ENCODE measurements at regions not wholly inside any gene's neighbourhood (a gene's known extent, or its start where the extent isn't known, plus 50 kb on each side); places are given as distances from the start of the nearest gene placed in this dataset.

DNA sequence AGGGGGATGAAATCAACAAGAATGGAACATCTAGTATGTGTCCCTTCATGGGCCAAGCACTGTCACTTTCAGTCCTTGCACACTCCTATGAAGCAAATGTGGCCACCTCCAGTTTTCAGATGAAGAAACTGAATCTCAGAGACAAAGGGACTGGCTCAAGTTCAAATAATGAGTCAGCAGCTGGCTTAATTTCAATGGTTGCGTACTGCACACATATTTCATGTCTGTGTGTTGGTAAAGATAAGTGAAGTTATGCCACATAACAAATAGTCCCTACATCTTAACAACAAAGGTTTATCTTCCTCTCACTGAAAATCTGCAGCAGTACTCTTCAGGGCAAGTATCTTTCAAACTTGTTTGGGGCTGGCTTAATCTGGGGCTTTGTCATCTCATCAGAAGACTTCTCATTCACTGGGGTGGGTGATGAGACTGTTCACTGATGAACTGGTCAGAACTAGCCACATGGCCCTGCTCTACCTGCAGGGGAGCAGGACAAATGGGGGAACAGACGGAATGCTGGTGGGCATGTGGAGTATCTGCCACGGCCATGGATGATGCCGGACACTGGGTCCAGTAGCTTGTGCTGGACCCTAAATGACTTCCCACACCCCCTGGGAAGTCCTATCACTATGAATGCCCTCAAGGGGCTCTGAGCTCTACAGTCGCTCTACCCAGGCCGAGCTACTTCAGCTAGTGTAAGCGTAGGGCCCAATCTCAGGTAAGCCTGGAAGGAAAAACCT, 263.2 kb downstream of the CYP26B1 start:
- DNase-seq (ENCODE audit: low spot score), result no peak
- Histone ChIP-seq H3K27me3 (no peaks in the 10 kb centered on the region), H3K79me2 (no peaks in the 10 kb centered on the region), H3K4me1 (ENCODE audit: insufficient read depth) (peaks cover 9% of the 10 kb centered on the region), H2AFZ (no peak overlapping the region), H3K36me3 (replicated peaks; ENCODE audit: insufficient read depth, low read depth) (no peaks in the 10 kb centered on the region), H4K20me1 (ENCODE audit: insufficient read depth, poor library complexity, severe bottlenecking) (no peaks in the 10 kb centered on the region), H3K4me2 (no peak overlapping the region), H3K4me3 (no peak overlapping the region), H3K9me3 (ENCODE audit: low read depth) (no peaks in the 10 kb centered on the region), H3K27ac (no peak overlapping the region), H3K9me2 (replicated peaks; ENCODE audit: insufficient read depth) (no peaks in the 10 kb centered on the region)
- TF ChIP-seq EZH2phosphoT487 (IDR thresholded peaks at IDR 0.05; ENCODE audit: low read depth, severe bottlenecking, unreplicated experiment) (no peak), EZH2 (IDR thresholded peaks at IDR 0.05; ENCODE audit: borderline replicate concordance) (no peak)
- TF ChIP-seq, protein P1, sequence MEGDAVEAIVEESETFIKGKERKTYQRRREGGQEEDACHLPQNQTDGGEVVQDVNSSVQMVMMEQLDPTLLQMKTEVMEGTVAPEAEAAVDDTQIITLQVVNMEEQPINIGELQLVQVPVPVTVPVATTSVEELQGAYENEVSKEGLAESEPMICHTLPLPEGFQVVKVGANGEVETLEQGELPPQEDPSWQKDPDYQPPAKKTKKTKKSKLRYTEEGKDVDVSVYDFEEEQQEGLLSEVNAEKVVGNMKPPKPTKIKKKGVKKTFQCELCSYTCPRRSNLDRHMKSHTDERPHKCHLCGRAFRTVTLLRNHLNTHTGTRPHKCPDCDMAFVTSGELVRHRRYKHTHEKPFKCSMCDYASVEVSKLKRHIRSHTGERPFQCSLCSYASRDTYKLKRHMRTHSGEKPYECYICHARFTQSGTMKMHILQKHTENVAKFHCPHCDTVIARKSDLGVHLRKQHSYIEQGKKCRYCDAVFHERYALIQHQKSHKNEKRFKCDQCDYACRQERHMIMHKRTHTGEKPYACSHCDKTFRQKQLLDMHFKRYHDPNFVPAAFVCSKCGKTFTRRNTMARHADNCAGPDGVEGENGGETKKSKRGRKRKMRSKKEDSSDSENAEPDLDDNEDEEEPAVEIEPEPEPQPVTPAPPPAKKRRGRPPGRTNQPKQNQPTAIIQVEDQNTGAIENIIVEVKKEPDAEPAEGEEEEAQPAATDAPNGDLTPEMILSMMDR (IDR thresholded peaks at IDR 0.05; ENCODE audit: poor library complexity), result no peak
- 95% methylated on average over 7 of the region's 7 CpGs for WGBS (ENCODE audit: low lambda C conversion rate, missing lambda C conversion rate)

DNA sequence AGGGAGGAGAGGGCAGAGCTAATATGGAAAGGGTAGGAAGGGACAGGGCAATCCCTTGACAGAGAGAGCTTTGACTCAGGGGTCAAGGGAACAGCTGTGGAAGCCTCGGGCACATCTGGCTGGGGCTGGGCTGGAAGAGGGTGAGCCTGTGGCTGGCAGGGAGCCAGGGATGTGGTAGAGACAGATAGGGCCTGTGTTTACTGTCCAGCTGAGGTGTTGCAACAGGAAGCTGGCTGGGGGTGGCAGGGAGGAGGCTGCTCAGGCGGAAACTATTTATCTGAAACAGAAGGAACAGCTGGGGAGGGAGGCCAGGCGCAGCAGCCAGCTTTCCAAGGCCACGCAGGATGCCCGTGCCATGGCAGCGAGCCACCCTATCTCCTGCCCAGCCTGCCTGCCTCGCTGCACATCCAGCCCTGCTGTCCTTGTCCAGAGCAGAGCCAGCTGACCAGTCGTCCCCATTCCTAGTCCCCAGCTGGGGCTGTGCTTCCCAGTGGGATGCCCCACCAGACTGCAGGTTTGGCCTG, 264.7 kb downstream of the CYP26B1 start:
- Histone ChIP-seq H3K4me2 (no peak overlapping the region), H3K27me3 (no peaks in the 10 kb centered on the region), H2AFZ (no peak overlapping the region), H3K9me2 (replicated peaks; ENCODE audit: insufficient read depth) (no peaks in the 10 kb centered on the region), H3K79me2 (no peaks in the 10 kb centered on the region), H3K9me3 (ENCODE audit: low read depth) (no peaks in the 10 kb centered on the region), H3K36me3 (replicated peaks; ENCODE audit: insufficient read depth, low read depth) (no peaks in the 10 kb centered on the region), H3K4me3 (no peak overlapping the region), H3K4me1 (ENCODE audit: insufficient read depth) (peaks cover 9% of the 10 kb centered on the region), H3K27ac (no peak overlapping the region), H4K20me1 (ENCODE audit: insufficient read depth, poor library complexity, severe bottlenecking) (no peaks in the 10 kb centered on the region)
- WGBS (ENCODE audit: low lambda C conversion rate, missing lambda C conversion rate), result 50% methylated on average over 8 of the region's 8 CpGs
- TF ChIP-seq, protein P1 (IDR thresholded peaks at IDR 0.05; ENCODE audit: poor library complexity), result no peak
- TF ChIP-seq EZH2 (IDR thresholded peaks at IDR 0.05; ENCODE audit: borderline replicate concordance) (no peak), EZH2phosphoT487 (IDR thresholded peaks at IDR 0.05; ENCODE audit: low read depth, severe bottlenecking, unreplicated experiment) (no peak)
- DNase-seq (ENCODE audit: low spot score), result peak; percentile 90

DNA sequence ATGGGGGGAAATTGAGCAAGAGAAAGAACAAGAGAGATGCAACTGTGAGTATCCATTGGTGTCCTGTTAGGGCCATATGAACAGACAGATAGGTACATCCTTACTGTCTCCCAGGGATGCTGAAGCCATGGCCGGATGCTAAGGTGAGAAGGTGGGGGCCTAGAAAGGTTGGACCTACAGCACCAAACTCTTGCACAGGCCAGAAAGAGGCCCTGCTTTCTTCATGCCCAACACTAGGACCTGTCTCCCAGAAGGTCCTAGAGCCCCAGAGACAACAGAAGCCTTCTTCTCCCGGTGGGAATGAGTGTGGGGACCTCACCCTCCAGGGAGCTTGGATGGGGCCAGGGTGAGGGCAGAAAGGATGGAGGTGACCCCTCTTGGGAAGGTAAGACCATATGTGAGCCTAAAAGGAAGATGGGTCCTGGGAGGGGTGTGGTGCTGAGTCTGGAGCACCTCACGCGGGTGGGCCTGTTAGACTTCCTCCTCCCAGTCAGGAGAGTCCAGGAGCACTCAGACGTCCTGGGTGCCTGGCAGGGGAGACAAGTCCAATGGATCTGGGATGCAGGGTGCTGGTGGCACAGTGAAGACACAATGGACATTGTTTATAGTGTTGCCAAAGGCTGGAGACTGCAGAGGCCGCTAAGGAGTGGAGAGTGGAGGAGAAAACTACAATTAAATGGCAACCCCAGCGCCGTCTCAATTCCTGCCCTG, 265.3 kb downstream of the CYP26B1 start:
- DNase-seq (ENCODE audit: low spot score), result no peak
- 82% methylated on average over 8 of the region's 8 CpGs for WGBS (ENCODE audit: low lambda C conversion rate, missing lambda C conversion rate)
- Histone ChIP-seq H2AFZ (no peak overlapping the region), H3K27me3 (no peaks in the 10 kb centered on the region), H3K9me2 (replicated peaks; ENCODE audit: insufficient read depth) (no peaks in the 10 kb centered on the region), H3K4me3 (no peak overlapping the region), H3K27ac (no peak overlapping the region), H3K36me3 (replicated peaks; ENCODE audit: insufficient read depth, low read depth) (no peaks in the 10 kb centered on the region), H4K20me1 (ENCODE audit: insufficient read depth, poor library complexity, severe bottlenecking) (no peaks in the 10 kb centered on the region), H3K4me1 (ENCODE audit: insufficient read depth) (peaks cover 9% of the 10 kb centered on the region), H3K4me2 (no peak overlapping the region), H3K79me2 (no peaks in the 10 kb centered on the region), H3K9me3 (ENCODE audit: low read depth) (no peaks in the 10 kb centered on the region)
- TF ChIP-seq, protein P1 (IDR thresholded peaks at IDR 0.05; ENCODE audit: poor library complexity), result no peak
- no peak for TF ChIP-seq EZH2 (IDR thresholded peaks at IDR 0.05; ENCODE audit: borderline replicate concordance)
- TF ChIP-seq EZH2phosphoT487 (IDR thresholded peaks at IDR 0.05; ENCODE audit: low read depth, severe bottlenecking, unreplicated experiment), result no peak

Measured in hepatocyte (in vitro differentiated cells).